NCI-H526 treated with DMSO at 0.1 percent for 48 hours (cell line): ENCODE measurements at regions not wholly inside any gene's neighbourhood (a gene's known extent, or its start where the extent isn't known, plus 50 kb on each side); places are given as distances from the start of the nearest gene placed in this dataset.

Source experiments
- DNase-seq: peaks from one replicate; lab custom pipeline; 2025; lab: John Stamatoyannopoulos, UW

DNA sequence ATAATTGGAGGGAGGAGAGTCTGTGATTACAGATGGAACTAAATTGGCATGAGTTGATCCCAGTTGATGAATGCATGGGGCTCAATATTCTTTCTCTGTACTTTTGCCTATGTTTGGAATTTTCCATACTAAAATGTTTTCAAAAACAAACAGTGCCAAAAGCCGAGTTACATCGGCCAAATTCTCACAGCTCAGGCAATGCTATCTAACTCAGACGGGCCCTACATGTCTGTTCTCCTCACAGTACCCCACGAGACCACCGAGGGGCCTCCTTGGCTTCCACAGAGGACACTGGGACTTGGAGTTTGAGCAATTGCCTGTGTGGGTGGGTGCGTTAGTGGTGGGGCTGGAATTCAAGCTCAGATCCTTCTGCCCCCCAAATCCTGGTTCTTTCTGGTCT is 413.2 kb downstream of the CDH26 start:
- no peak for DNase-seq

DNA sequence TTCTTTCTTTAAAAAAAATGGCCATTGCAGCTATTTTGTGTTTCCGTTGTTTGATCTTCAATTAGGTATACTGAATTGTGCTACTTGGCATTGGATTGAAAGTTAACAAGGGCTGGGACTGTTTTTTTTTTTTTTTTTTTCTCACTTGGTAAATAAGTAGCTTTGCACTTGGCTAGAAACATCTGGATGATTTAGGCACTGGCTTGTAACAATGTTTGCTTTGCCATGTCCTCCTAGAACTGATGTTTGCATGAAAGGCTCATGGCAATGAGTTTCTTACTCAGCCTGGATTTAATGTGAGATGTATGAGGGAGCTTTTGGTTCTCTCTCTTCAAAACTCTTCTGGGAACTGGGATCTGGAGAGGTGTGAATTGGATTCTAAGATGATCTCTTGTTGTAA is 414.1 kb downstream of the CDH26 start:
- no peak for DNase-seq

GRCh38 chr20:60372822-60373221 is 414.6 kb downstream of the CDH26 start:
- DNase-seq, result no peak

DNA sequence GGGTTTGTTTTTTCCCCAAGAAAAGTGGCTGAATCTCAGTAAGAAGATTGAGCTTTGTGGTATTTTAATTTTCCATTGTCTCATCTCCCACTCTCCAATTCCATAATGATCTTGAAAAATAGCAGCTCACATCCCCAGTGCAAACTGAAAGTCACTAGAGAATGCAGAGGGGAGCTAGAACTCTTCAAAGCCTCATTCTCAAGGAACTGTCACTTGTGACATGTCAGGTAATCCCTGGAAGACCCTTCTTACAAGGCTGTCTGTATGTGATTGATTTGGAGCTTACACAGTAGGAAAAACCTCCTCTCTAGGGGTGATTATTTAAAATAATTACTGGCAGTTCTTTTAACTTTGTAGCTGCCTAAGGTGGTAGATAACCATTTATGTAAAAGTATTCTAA is 420.4 kb downstream of the CDH26 start:
- no peak for DNase-seq

DNA sequence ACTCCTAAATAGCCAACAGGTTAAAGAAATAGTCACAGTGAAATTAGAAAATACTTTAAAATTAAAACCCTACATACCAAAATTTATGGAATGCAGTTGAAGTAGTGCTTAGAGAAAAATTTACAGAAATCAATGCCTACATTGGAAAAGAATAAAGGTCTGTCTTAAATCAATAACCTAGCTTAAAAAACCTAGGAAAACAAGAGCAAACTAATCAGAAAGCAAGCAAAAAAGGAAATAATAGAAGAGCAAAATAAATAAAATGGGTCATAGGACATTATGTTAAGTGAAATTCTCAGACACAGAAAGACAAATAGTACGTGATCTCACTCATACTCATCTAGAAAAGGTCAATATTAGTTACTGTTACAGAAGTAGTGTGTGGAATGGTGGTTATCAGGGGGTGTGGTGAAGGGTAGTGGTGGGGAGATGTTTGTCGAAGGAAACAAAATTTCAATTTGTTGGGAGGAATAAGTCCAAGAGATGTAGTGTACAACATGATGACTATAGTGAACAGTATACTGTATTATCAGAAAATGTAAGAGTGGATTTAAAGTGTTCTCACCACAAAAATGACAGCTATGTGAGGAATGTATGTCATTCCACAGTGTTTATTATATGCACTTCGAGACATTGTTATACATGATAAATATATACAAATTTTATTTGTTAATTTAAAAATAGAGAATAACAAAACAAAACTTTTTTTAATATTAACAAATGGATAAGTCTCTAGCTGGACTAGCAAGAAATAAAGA is 423.6 kb downstream of the CDH26 start:
- DNase-seq, result no peak

DNA sequence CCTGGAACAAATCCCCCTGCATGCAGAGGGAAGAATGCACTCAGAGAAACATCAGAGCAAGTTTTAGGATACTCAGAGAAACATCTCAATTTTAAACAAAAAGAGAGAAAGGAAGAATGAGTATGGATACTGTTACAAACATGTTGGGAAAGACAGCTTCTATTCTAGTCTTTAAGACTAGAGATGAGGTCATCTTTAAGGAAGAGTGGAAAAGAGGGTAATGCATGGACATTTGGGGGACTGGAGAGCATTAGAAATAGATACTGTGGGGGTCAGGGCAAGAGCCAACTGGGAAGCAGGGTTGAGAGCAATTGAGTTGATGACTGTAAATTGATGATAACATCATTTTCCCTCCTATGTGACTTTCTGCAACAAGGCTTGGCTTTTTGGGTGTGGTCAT is 431.2 kb downstream of the CDH26 start:
- DNase-seq, result no peak

- no peak for DNase-seq
Measured at GRCh38 chr20:60389882-60390281, 431.7 kb downstream of the CDH26 start.

- DNase-seq, result no peak
Measured at GRCh38 chr20:60395991-60396390, 437.8 kb downstream of the CDH26 start.

GRCh38 chr20:60400567-60400966 is 442.3 kb downstream of the CDH26 start:
- no peak for DNase-seq

DNA sequence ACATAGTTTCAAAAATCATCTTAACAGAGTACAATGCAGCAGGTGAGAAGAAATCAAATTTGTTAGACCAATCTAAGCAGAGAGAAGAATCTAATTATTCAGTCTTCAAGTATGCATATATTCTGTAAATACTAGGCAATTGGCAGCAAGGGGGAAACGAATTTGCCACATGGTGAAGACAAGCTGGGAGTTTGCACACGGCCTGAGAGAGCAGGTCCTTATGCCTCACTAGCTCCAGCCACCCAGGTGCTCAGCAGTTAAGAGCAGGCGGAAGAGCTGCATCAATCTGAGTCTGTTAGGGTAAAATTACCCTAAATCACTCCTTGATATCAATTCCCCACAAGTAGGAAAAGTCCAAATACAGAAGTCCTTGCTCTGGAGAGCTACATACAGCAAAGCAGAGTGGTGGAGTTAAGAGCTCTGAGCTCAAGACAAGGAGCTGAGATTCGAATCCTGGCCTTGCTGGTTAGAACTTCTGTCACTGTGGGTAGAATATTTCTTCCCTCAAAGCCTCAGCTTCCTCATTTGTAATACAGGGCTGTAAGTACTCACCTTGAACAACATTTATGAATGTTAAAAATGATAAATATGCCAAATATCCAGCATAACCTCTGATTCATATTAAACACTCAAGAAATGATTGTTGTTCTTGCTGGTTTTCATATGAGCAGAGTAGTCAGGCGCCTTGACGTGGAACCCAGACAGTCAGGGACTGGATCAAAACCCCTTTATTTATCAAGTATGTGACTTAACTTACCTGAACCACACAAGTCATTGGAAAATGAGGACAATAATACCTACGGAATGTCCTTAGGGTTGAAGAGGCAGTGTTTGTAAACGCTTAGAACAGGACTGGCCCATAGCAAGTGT is 444.2 kb downstream of the CDH26 start:
- no peak for DNase-seq

- DNase-seq, result no peak
Measured at GRCh38 chr20:60403105-60403741, 445.0 kb downstream of the CDH26 start.

DNA sequence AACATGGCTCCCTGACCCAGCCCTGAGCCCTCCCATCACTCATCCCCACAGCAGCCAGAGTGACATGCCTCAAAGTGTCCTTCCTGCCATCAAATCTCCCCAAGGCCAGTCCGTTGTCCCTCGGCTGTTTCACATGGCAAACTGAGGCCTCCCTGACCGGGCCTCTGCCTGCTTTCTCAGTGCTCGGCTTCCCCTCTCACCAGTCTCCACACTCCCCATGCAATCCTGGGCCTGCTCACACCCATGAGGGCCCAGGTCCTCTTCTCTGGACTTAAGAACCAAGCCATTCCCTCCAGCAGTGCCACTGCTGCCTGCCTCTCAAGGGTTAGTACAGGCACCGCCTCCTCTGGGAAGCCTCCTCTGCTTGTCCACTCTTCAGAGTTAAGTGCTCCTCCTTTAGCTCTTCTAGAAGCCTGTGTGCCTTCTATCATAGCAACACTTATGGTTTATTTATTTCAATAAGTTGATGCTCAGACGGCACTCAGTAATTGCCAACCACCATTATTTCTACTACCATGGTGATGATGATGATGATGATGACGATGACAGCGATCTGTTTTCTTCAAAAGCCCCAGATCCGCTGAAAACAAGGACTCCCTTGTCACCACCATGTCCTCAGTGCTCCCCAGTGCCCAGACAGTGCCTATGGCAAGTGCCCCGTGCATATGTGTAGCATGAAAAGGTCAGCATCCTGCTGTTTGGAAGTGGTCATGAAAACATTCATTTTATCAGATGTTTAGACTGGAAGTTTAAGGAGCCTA is 449.0 kb downstream of the CDH26 start:
- DNase-seq, result no peak

- DNase-seq, result no peak
Measured at GRCh38 chr20:60407938-60408337, 449.7 kb downstream of the CDH26 start.

- DNase-seq, result no peak
Measured at GRCh38 chr20:60408435-60408834, 450.2 kb downstream of the CDH26 start.

- DNase-seq, result no peak
Measured at GRCh38 chr20:60410618-60411264, 452.5 kb downstream of the CDH26 start.

GRCh38 chr20:60411813-60412212 is 453.6 kb downstream of the CDH26 start:
- no peak for DNase-seq

DNA sequence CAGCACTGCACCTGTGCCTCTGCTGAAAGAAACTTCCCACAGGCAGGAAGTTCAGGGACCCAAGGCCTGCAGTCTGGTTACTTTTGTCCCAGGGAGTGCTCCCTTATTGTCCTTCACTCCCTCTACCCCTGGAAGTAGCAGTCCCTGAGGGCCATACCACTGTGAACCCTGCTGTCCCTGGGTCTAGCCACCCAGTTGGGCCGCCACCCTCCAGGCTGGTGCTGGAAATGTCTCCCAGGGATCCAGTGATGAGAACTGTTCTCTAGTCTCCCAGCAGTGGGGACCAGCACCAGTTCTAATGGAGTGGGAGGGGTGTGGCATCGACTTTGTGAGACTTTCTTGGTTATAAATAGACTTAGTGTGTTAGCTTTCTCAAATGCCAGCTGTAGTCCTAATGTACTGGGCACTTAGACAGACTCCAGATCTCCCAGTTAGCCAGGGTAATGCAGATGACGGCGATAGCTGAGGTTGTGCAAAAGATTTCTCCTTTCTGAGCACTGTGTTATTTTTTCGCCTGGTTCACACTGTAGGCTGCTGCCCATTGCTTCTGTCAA is 462.5 kb downstream of the CDH26 start:
- no peak for DNase-seq

DNA sequence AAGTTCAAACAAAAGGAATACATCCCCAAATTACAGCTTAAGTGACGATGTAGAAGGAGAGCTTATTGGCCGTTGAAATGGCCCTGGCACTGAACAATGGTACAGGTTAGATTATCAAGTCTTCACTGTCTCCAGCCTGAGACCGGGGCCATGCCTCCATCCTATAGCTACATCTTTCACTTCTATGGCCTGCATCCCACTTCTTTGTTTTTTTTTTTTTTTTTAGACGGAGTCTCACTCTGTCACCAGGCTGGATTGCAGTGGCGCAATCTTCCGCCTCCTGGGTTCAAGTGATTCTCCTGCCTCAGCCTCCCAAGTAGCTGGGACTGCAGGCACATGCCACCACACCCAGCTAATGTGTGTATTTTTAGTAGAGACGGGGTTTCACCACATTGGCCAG is 464.6 kb downstream of the CDH26 start:
- no peak for DNase-seq

DNA sequence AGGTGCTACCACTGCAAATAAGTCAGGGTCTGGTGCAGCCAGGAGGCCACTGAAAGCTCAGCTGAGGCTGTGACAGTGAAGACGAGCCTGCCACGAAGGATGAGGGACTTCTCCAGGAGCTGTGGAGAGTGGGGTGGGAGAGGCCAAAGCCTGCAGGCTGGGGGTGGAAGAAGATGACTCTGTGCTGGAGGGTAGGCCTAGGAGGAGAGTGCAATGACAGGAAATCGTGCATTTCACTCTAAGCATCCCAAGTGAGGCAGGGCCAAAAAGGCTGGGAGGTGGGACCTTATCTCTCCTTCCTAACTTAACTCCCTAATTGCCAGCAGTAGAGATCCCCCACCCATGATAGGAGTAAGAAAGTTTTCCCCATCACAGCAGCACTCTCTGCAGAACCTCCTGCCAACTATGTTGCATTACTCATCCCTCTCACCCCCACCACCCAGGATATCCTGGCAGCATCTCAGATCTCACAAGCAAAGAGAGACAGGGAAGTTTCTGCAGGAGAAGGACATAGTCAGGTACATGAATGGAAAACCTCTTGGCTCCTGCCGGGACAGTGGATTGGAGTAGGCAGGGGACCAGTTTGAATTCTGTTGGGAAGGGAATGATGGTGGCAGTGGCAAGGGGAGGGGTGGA is 466.2 kb downstream of the CDH26 start:
- no peak for DNase-seq

DNA sequence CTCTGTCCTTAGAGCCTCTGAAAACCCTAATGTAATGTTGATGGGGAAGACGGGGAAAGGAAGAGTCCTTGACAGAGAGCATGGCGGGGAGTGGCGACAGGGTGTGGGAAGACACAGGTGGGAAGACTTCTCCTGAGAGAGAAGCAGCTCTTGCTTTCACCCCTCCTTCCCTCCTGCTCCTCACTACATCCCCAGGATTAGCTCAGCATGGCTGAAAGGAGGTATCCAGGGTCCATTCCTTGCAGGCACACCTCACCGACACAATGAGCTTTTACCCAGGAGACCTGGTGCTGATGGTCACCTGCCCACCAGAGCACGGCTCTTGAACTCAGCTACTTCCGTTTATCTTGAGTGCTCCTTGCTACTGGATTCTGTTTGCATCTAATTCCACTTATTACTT is 469.3 kb downstream of the CDH26 start:
- DNase-seq, result no peak

GRCh38 chr20:60428651-60429050 is 470.4 kb downstream of the CDH26 start:
- no peak for DNase-seq
